B cell (primary cell): ENCODE measurements at regions not wholly inside any gene's neighbourhood (a gene's known extent, or its start where the extent isn't known, plus 50 kb on each side); places are given as distances from the start of the nearest gene placed in this dataset.

Source experiments
- ATAC-seq: fragments of 200-7000 bp; cut with Tn5 transposase; one replicate; pipeline ENCODE4 v1.10.0; 2021; ENCODE audit warnings: low read depth, mild to moderate bottlenecking, moderate number of reproducible peaks, moderate library complexity
- CTCF ChIA-PET: fragments of 350-600 bp; sonication (Branson Sonifier 250); formaldehyde crosslinking; loops from one replicate; lab custom pipeline; 2021; ENCODE audit warnings: antibody characterized with exemption, inconsistent platforms; lab: Charles Lee
- POLR2A ChIA-PET: fragments of 350-600 bp; sonication (Branson Sonifier 250); formaldehyde crosslinking; loops from one replicate; lab custom pipeline; 2021; ENCODE audit warnings: antibody characterized with exemption; lab: Charles Lee
- DNase-seq: peaks from one replicate; pipeline ENCODE4 v3.0.0; 2013
- H2AFZ ChIP-seq: 2 replicates; pipeline ENCODE4 v1.6.1; 2012; ENCODE audit warnings: mild to moderate bottlenecking, low read depth, low read length; ENCODE audit not compliant: insufficient read depth, poor library complexity, severe bottlenecking
- H3K27ac ChIP-seq, 2 donors: 1 replicate in 1 of 2; 2 replicates in 1 of 2; pipeline ENCODE4 v1.5.1; 2012 to 2013; ENCODE audit warnings: low read length in 2 of 2, mild to moderate bottlenecking in 2 of 2, moderate library complexity in 1 of 2
- H3K27me3 ChIP-seq, 4 experiments: fragments of 200-600 bp in 1 of 4; sonication (generic) in 1 of 4; replicated peaks in 1 of 4; 1 replicate in 2 of 4; 2 replicates in 2 of 4; pipeline versions ENCODE4 v1.6.1 to v1.7.0; 2013 to 2016; ENCODE audit warnings: low read length in 3 of 4, mild to moderate bottlenecking in 2 of 4, mixed read lengths in 1 of 4, moderate library complexity in 1 of 4; ENCODE audit not compliant: insufficient read depth in 4 of 4, control insufficient read depth in 3 of 4; ENCODE audit errors: control extremely low read depth in 1 of 4
- H3K36me3 ChIP-seq, 2 experiments: replicated peaks in 1 of 2; 1 replicate in 1 of 2; 2 replicates in 1 of 2; pipeline versions ENCODE4 v1.6.1 to v1.7.1; 2013; ENCODE audit warnings: low read length in 1 of 2; ENCODE audit not compliant: insufficient read depth in 2 of 2, control insufficient read depth in 1 of 2; ENCODE audit errors: control extremely low read depth in 1 of 2, extremely low read depth in 1 of 2
- H3K4me1 ChIP-seq, 2 donors: fragments of 200-600 bp in 1 of 2; sonication (generic) in 1 of 2; 1 replicate in 1 of 2; 2 replicates in 1 of 2; pipeline versions ENCODE4 v1.5.1 to v1.6.1; 2013 to 2017; ENCODE audit warnings: low read length in 2 of 2; ENCODE audit not compliant: control insufficient read depth in 2 of 2, insufficient read depth in 2 of 2
- H3K4me2 ChIP-seq: replicated peaks from 2 replicates; pipeline ENCODE3; 2012; ENCODE audit warnings: mild to moderate bottlenecking, low read depth, low read length; ENCODE audit not compliant: poor library complexity, severe bottlenecking
- H3K4me3 ChIP-seq, 5 experiments: fragments of 200-600 bp in 1 of 5; sonication (generic) in 1 of 5; 1 replicate in 3 of 5; 2 replicates in 2 of 5; pipeline versions ENCODE4 v1.5.1 to v1.7.0; 2011 to 2016; ENCODE audit warnings: low read length in 4 of 5, mild to moderate bottlenecking in 4 of 5, low read depth in 2 of 5, control low read depth in 1 of 5, moderate library complexity in 1 of 5; ENCODE audit not compliant: insufficient read depth in 1 of 5; ENCODE audit errors: control extremely low read depth in 1 of 5, extremely low read depth in 1 of 5
- H3K79me2 ChIP-seq: fragments of 200-600 bp; sonication (generic); one replicate; pipeline ENCODE4 v1.6.0; 2016; ENCODE audit warnings: low read length; ENCODE audit not compliant: control insufficient read depth, insufficient read depth
- H3K9ac ChIP-seq: fragments of 200-600 bp; sonication (generic); 2 replicates; pipeline ENCODE4 v1.6.1; 2017; ENCODE audit warnings: mild to moderate bottlenecking, low read length, moderate library complexity
- H3K9me3 ChIP-seq, 3 donors: one replicate each; pipeline versions ENCODE4 v1.6.1 to v1.7.1; 2013; ENCODE audit warnings: low read length in 2 of 3; ENCODE audit not compliant: control insufficient read depth in 2 of 3, insufficient read depth in 1 of 3; ENCODE audit errors: control extremely low read depth in 1 of 3
- H4K20me1 ChIP-seq: 2 replicates; pipeline ENCODE4 v1.6.0; 2012; ENCODE audit warnings: mild to moderate bottlenecking, low read length; ENCODE audit not compliant: insufficient read depth, control insufficient read depth, poor library complexity, severe bottlenecking
- H3K27ac Mint-ChIP-seq: one replicate; pipeline ENCODE4 v1.8.0; 2021; ENCODE audit warnings: mixed read lengths
- H3K27me3 Mint-ChIP-seq: one replicate; pipeline ENCODE4 v1.8.0; 2021; ENCODE audit warnings: mixed read lengths
- H3K4me1 Mint-ChIP-seq: one replicate; pipeline ENCODE4 v1.8.0; 2021; ENCODE audit warnings: mixed read lengths
- H3K4me3 Mint-ChIP-seq: one replicate; pipeline ENCODE4 v1.8.0; 2021; ENCODE audit warnings: mixed read lengths
- H3K9me3 Mint-ChIP-seq: one replicate; pipeline ENCODE4 v1.8.0; 2022; ENCODE audit warnings: mixed read lengths; ENCODE audit not compliant: insufficient read depth
- EZH2 ChIP-seq: IDR thresholded peaks from 2 replicates; pipeline ENCODE4 v1.6.1; 2012; ENCODE audit warnings: borderline replicate concordance, low read depth, mild to moderate bottlenecking, moderate library complexity, low read length; ENCODE audit not compliant: insufficient read depth, poor library complexity, severe bottlenecking
- WGBS: methylation state at CpG from one replicate; pipeline ENCODE4 v1.1.5; 2013; ENCODE audit warnings: missing lambda C conversion rate; ENCODE audit not compliant: insufficient coverage; 5-methylcytosine and 5-hydroxymethylcytosine counted together
- intact Hi-C: fragments of 100-400 bp; cut with micrococcal nuclease; formaldehyde crosslinking; loops from one replicate; pipeline ENCODE4 v1.10.0; 2022
- TF ChIP-seq, protein P1 (sequence below): fragments of 200-600 bp; IDR thresholded peaks from one replicate; pipeline ENCODE4 v1.8.0; 2022; ENCODE audit warnings: antibody characterized with exemption, mild to moderate bottlenecking

DNA sequence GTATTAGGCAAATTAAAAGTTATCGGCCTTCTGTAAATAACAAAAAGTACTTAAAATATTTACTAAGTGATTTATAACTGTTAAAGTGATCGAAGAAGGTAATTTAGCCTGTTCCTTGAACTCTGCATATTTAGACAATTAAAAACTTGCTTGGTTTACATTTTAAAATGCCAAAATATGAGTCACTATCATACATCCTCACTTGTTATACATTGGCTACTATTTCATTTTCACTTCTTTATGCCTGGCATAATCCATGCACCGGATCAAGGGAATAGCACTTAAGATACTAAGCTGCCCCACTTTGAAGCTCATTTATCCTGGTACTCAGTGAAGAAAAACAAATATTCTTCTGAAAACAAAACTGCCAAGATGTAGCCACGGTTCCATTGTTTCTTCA lies 344.6 kb downstream of the UBE3D start:
- Histone ChIP-seq H3K4me3 (no peak overlapping the region), H3K27me3 (no peaks in the 10 kb centered on the region), H3K4me1 (no peaks in the 10 kb centered on the region), H3K27ac (no peak overlapping the region), H3K79me2 (no peaks in the 10 kb centered on the region), H3K9me3 (no peaks in the 10 kb centered on the region), H3K9ac (no peak overlapping the region), H2AFZ (no peak overlapping the region), H4K20me1 (no peaks in the 10 kb centered on the region), H3K36me3 (no peaks in the 10 kb centered on the region), H3K4me2 (no peak overlapping the region)
- POLR2A ChIA-PET, result no interaction called here
- intact Hi-C loops, result no loop called here
- 84% methylated on average over 2 of the region's 4 CpGs for WGBS
- TF ChIP-seq, protein P1, sequence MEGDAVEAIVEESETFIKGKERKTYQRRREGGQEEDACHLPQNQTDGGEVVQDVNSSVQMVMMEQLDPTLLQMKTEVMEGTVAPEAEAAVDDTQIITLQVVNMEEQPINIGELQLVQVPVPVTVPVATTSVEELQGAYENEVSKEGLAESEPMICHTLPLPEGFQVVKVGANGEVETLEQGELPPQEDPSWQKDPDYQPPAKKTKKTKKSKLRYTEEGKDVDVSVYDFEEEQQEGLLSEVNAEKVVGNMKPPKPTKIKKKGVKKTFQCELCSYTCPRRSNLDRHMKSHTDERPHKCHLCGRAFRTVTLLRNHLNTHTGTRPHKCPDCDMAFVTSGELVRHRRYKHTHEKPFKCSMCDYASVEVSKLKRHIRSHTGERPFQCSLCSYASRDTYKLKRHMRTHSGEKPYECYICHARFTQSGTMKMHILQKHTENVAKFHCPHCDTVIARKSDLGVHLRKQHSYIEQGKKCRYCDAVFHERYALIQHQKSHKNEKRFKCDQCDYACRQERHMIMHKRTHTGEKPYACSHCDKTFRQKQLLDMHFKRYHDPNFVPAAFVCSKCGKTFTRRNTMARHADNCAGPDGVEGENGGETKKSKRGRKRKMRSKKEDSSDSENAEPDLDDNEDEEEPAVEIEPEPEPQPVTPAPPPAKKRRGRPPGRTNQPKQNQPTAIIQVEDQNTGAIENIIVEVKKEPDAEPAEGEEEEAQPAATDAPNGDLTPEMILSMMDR, result no peak
- no peak for TF ChIP-seq EZH2
- H3K27ac Mint-ChIP-seq, result no peak overlapping the region
- no peaks in the 10 kb centered on the region for H3K27me3 Mint-ChIP-seq
- CTCF ChIA-PET, result no interaction called here
- H3K4me1 Mint-ChIP-seq, result no peaks in the 10 kb centered on the region
- ATAC-seq, result no peak
- no peaks in the 10 kb centered on the region for H3K9me3 Mint-ChIP-seq
- no peak for DNase-seq
- H3K4me3 Mint-ChIP-seq, result no peak overlapping the region

GRCh38 chr6:82735790-82736189 lies 329.9 kb downstream of the UBE3D start:
- no peak for TF ChIP-seq EZH2
- Mint-ChIP-seq H3K27ac (no peak overlapping the region), H3K27me3 (peaks cover 4% of the 10 kb centered on the region), H3K4me3 (no peak overlapping the region), H3K4me1 (no peaks in the 10 kb centered on the region), H3K9me3 (no peaks in the 10 kb centered on the region)
- Histone ChIP-seq H3K79me2 (no peaks in the 10 kb centered on the region), H2AFZ (no peak overlapping the region), H3K4me2 (no peak overlapping the region), H3K27me3 (no peaks in the 10 kb centered on the region), H3K4me1 (no peaks in the 10 kb centered on the region), H4K20me1 (no peaks in the 10 kb centered on the region), H3K36me3 (no peaks in the 10 kb centered on the region), H3K4me3 (no peak overlapping the region), H3K9ac (no peak overlapping the region), H3K9me3 (no peaks in the 10 kb centered on the region), H3K27ac (no peak overlapping the region)
- CTCF ChIA-PET, result no interaction called here
- no peak for DNase-seq
- POLR2A ChIA-PET, result no interaction called here
- intact Hi-C loops, result no loop called here
- no peak for ATAC-seq
- WGBS, result 100% methylated on average over 1 of the region's 4 CpGs
